MM.1S (cell line): ENCODE measurements at regions not wholly inside any gene's neighbourhood (a gene's known extent, or its start where the extent isn't known, plus 50 kb on each side); places are given as distances from the start of the nearest gene placed in this dataset.

Source experiments
- DNase-seq: peaks from one replicate; pipeline ENCODE4 v3.0.0-alpha.2; 2015
- H2AFZ ChIP-seq: fragments of 300-600 bp; sonication (generic); 2 replicates; pipeline ENCODE4 v1.6.0; 2016; ENCODE audit warnings: antibody characterized with exemption, low read length
- H3F3A ChIP-seq: fragments of 300-600 bp; sonication (generic); 2 replicates; pipeline ENCODE4 v1.6.1; 2016; ENCODE audit warnings: mild to moderate bottlenecking, antibody characterized with exemption, low read length, moderate library complexity, mixed read lengths; ENCODE audit not compliant: insufficient read depth
- H3K27ac ChIP-seq: fragments of 300-600 bp; sonication (generic); 2 replicates; pipeline ENCODE4 v1.5.1; 2016; ENCODE audit warnings: mild to moderate bottlenecking, low read length
- H3K27me3 ChIP-seq: fragments of 300-600 bp; sonication (generic); replicated peaks from 2 replicates; pipeline ENCODE4 v1.6.0; 2016; ENCODE audit warnings: low read length; ENCODE audit not compliant: insufficient read depth
- H3K36me3 ChIP-seq: fragments of 300-600 bp; sonication (generic); replicated peaks from 2 replicates; pipeline ENCODE4 v1.6.1; 2016; ENCODE audit warnings: mild to moderate bottlenecking, low read length, mixed read lengths; ENCODE audit not compliant: insufficient read depth
- H3K4me1 ChIP-seq: fragments of 300-600 bp; sonication (generic); 2 replicates; pipeline ENCODE4 v1.6.1; 2016; ENCODE audit warnings: low read length, mixed read lengths
- H3K4me2 ChIP-seq: fragments of 300-600 bp; sonication (generic); 2 replicates; pipeline ENCODE4 v1.6.0; 2016; ENCODE audit warnings: low read depth, low read length
- H3K4me3 ChIP-seq: fragments of 300-600 bp; sonication (generic); 2 replicates; pipeline ENCODE4 v1.5.1; 2016; ENCODE audit warnings: low read length, mixed read lengths
- H3K79me2 ChIP-seq: fragments of 300-600 bp; sonication (generic); 2 replicates; pipeline ENCODE4 v1.6.1; 2016; ENCODE audit warnings: mixed run types, low read length, mixed read lengths
- H3K9ac ChIP-seq: fragments of 300-600 bp; sonication (generic); 2 replicates; pipeline ENCODE4 v1.6.1; 2016; ENCODE audit warnings: low read length, mixed read lengths
- H3K9me2 ChIP-seq: fragments of 300-600 bp; sonication (generic); replicated peaks from 2 replicates; pipeline ENCODE4 v1.6.1; 2016; ENCODE audit warnings: mild to moderate bottlenecking, low read length, mixed read lengths; ENCODE audit not compliant: insufficient read depth
- H3K9me3 ChIP-seq: fragments of 300-600 bp; sonication (generic); replicated peaks from 2 replicates; pipeline ENCODE4 v1.6.1; 2016; ENCODE audit warnings: mild to moderate bottlenecking, low read length, mixed read lengths; ENCODE audit not compliant: insufficient read depth
- H4K20me1 ChIP-seq: fragments of 300-600 bp; sonication (generic); 2 replicates; pipeline ENCODE4 v1.6.1; 2016; ENCODE audit warnings: mild to moderate bottlenecking, low read length, moderate library complexity, mixed read lengths; ENCODE audit not compliant: insufficient read depth
- EZH2 ChIP-seq: fragments of 300-600 bp; sonication (generic); optimal IDR thresholded peaks from 2 replicates; pipeline ENCODE3; 2017; ENCODE audit warnings: low read depth, mild to moderate bottlenecking, antibody characterized with exemption, low read length, mixed read lengths
- EZH2phosphoT487 ChIP-seq: fragments of 300-600 bp; sonication (generic); IDR thresholded peaks from 2 replicates; pipeline ENCODE4 v1.6.1; 2018; ENCODE audit warnings: antibody characterized with exemption, low read length
- TF ChIP-seq, protein P1 (sequence below): fragments of 300-600 bp; sonication (generic); IDR thresholded peaks from 2 replicates; pipeline ENCODE4 v1.5.1; 2016; ENCODE audit warnings: antibody characterized with exemption, low read length, mixed read lengths

DNA sequence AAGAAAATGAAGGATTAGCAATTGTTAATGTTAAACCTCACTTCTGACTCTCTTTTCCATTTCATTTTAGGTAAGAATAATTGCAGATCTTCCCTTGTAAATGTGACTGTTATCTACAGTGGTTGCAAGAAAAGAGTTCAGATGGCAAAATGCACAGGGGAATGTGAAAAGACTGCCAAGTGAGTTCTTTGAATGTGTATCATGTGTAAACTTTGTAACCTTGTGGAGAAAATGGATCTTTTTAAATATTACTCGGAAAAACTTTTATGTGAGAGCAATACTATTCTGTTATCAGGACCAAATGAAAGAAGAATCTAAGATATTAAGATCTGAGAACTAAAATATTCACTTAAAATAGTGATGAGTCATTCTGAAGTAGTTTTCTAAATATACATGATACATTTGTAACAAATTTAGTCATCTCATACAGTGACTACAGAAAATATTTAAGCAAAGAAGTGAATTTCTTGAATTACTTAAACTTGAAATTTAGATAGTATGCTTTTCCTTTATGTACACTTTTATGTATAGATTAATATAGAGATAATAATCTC is 122.5 kb upstream of the CNTN1 start:
- no peak for DNase-seq
- H3K36me3 ChIP-seq, result no peaks in the 10 kb centered on the region

DNA sequence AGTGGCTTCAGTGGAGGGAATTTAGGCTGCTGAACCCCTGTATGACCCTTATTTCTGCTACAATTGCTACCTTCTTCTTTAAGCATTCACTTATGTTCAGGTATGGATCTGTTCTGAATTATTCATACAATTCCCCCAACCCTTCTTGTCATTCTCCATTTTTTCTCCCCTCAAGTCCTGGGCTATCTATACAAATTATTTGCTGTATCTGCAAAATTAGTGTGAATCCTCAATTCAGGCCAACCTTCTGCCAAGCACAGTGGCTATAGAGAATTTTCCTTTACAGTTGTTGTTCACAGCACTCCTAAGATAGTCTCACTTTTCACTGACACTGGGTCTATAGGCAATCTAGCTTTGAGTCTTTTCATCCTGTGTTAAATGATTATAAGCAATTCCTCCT is 119.2 kb upstream of the CNTN1 start:
- no peak overlapping the region for H3K4me2 ChIP-seq
- H3K79me2 ChIP-seq, result no peaks in the 10 kb centered on the region
- no peaks in the 10 kb centered on the region for H3F3A ChIP-seq
- no peaks in the 10 kb centered on the region for H3K36me3 ChIP-seq
- H3K27me3 ChIP-seq, result no peaks in the 10 kb centered on the region
- no peak overlapping the region for H2AFZ ChIP-seq
- H3K4me3 ChIP-seq, result no peak overlapping the region
- TF ChIP-seq EZH2 (no peak), EZH2phosphoT487 (no peak)
- TF ChIP-seq, protein P1, sequence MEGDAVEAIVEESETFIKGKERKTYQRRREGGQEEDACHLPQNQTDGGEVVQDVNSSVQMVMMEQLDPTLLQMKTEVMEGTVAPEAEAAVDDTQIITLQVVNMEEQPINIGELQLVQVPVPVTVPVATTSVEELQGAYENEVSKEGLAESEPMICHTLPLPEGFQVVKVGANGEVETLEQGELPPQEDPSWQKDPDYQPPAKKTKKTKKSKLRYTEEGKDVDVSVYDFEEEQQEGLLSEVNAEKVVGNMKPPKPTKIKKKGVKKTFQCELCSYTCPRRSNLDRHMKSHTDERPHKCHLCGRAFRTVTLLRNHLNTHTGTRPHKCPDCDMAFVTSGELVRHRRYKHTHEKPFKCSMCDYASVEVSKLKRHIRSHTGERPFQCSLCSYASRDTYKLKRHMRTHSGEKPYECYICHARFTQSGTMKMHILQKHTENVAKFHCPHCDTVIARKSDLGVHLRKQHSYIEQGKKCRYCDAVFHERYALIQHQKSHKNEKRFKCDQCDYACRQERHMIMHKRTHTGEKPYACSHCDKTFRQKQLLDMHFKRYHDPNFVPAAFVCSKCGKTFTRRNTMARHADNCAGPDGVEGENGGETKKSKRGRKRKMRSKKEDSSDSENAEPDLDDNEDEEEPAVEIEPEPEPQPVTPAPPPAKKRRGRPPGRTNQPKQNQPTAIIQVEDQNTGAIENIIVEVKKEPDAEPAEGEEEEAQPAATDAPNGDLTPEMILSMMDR, result no peak
- no peak overlapping the region for H3K27ac ChIP-seq
- no peak for DNase-seq
- no peak overlapping the region for H3K9ac ChIP-seq
- no peaks in the 10 kb centered on the region for H3K9me2 ChIP-seq
- H3K9me3 ChIP-seq, result no peaks in the 10 kb centered on the region
- no peaks in the 10 kb centered on the region for H3K4me1 ChIP-seq
- H4K20me1 ChIP-seq, result no peaks in the 10 kb centered on the region

More for the DNA sequence above, 122.5 kb upstream of the CNTN1 start:
- no peaks in the 10 kb centered on the region for H3K9me3 ChIP-seq
- H3K9ac ChIP-seq, result no peak overlapping the region
- H3K9me2 ChIP-seq, result no peaks in the 10 kb centered on the region
- no peaks in the 10 kb centered on the region for H3K27me3 ChIP-seq
- H3F3A ChIP-seq, result no peaks in the 10 kb centered on the region
- no peaks in the 10 kb centered on the region for H3K4me1 ChIP-seq
- TF ChIP-seq, protein P1, result no peak
- TF ChIP-seq EZH2phosphoT487 (no peak), EZH2 (no peak)
- no peaks in the 10 kb centered on the region for H3K79me2 ChIP-seq
- no peak overlapping the region for H3K4me3 ChIP-seq
- no peak overlapping the region for H3K27ac ChIP-seq
- no peak overlapping the region for H3K4me2 ChIP-seq
- H4K20me1 ChIP-seq, result no peaks in the 10 kb centered on the region
- H2AFZ ChIP-seq, result no peak overlapping the region

DNA sequence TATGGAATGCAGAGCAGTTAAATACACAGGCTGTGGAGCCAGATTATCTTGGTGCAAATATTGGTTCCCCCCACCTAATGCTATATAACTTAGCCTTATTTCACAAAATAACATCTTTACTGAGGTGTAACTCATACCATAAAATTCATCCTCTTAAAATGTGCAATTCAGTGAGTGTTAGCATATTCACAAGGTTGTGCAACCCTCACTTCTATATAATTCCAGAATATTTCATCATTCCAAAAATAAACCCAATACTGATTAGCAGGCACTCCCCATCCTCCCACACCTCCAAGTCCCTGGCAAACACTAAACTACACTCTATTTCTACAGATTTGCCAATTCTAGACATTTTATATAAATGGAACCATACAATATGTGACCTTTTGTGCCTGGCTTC is 116.3 kb upstream of the CNTN1 start:
- DNase-seq, result no peak
- no peak overlapping the region for H3K9ac ChIP-seq

More for the DNA sequence above, 116.3 kb upstream of the CNTN1 start:
- no peak overlapping the region for H3K4me2 ChIP-seq
- H3K4me3 ChIP-seq, result no peak overlapping the region
- no peaks in the 10 kb centered on the region for H3K36me3 ChIP-seq
- no peak overlapping the region for H3K27ac ChIP-seq
- H3K27me3 ChIP-seq, result no peaks in the 10 kb centered on the region
- no peaks in the 10 kb centered on the region for H3K79me2 ChIP-seq
- TF ChIP-seq, protein P1, result no peak
- no peak for TF ChIP-seq EZH2phosphoT487
- TF ChIP-seq EZH2, result no peak
- H3K4me1 ChIP-seq, result no peaks in the 10 kb centered on the region
- H3K9me2 ChIP-seq, result no peaks in the 10 kb centered on the region
- no peaks in the 10 kb centered on the region for H4K20me1 ChIP-seq
- no peaks in the 10 kb centered on the region for H3F3A ChIP-seq
- H2AFZ ChIP-seq, result no peak overlapping the region
- no peaks in the 10 kb centered on the region for H3K9me3 ChIP-seq
